T-helper 2 cell (primary cell): ENCODE measurements at regions not wholly inside any gene's neighbourhood (a gene's known extent, or its start where the extent isn't known, plus 50 kb on each side); places are given as distances from the start of the nearest gene placed in this dataset.
A peak's percentile ranks its signal among the peaks of the same experiment; 100 is the strongest.
"Not testable (repeated sequence)": the region's sequence is repeated elsewhere in the genome, so short reads cannot be mapped to it uniquely, and the experiment has no call there.

ENCODE experiments used
- DNase-seq, 5 experiments: peaks; one replicate each; pipeline versions ENCODE4 v3.0.0 to v3.0.0-alpha.2; 2012 to 2022

GRCh38 chr4:67412153-67412712 is 133.1 kb downstream of the CENPC start:
- not testable (repeated sequence) for DNase-seq

GRCh38 chr4:67403342-67403741 is 142.0 kb downstream of the CENPC start:
- no peak for DNase-seq

GRCh38 chr4:67401902-67402301 is 143.4 kb downstream of the CENPC start:
- no peak for DNase-seq

- no peak for DNase-seq
Observed at GRCh38 chr4:67397931-67398330, 147.4 kb downstream of the CENPC start.

GRCh38 chr4:67397031-67397430 is 148.3 kb downstream of the CENPC start:
- DNase-seq: no peak

- no peak for DNase-seq
Observed at GRCh38 chr4:67396008-67396407, 149.3 kb downstream of the CENPC start.

GRCh38 chr4:67394879-67395278 is 150.4 kb downstream of the CENPC start:
- no peak for DNase-seq

- peak in 1 of 5 experiments; percentile 17 for DNase-seq
Observed at GRCh38 chr4:67393699-67394281, 151.5 kb downstream of the CENPC start.

GRCh38 chr4:67393007-67393406 is 152.3 kb downstream of the CENPC start:
- no peak for DNase-seq

GRCh38 chr4:67381406-67381804 is 163.9 kb downstream of the CENPC start:
- not testable (repeated sequence) for DNase-seq

- not testable (repeated sequence) for DNase-seq
Observed at GRCh38 chr4:67380702-67381405, 164.4 kb downstream of the CENPC start.

GRCh38 chr4:67380154-67380553 is 165.1 kb downstream of the CENPC start:
- DNase-seq: no peak

GRCh38 chr4:67375291-67375690 is 170.0 kb downstream of the CENPC start:
- DNase-seq: no peak

GRCh38 chr4:67371615-67372014 is 173.7 kb downstream of the CENPC start:
- no peak for DNase-seq

- DNase-seq: no peak
Observed at GRCh38 chr4:67366311-67366861, 178.9 kb downstream of the CENPC start.

GRCh38 chr4:67365661-67366245 is 179.6 kb downstream of the CENPC start:
- no peak for DNase-seq

GRCh38 chr4:67355806-67356205 is 189.5 kb downstream of the CENPC start:
- no peak for DNase-seq

- DNase-seq: no peak
Observed at GRCh38 chr4:67346654-67347053, 198.6 kb downstream of the CENPC start.

GRCh38 chr4:67344594-67345380 is 200.5 kb downstream of the CENPC start:
- DNase-seq: no peak

GRCh38 chr4:67343199-67343598 is 202.1 kb downstream of the CENPC start:
- DNase-seq: no peak

- no peak for DNase-seq
Observed at GRCh38 chr4:67342291-67342690, 203.0 kb downstream of the CENPC start.

- no peak for DNase-seq
Observed at GRCh38 chr4:67333664-67334063, 211.6 kb downstream of the CENPC start.

- no peak for DNase-seq
Observed at GRCh38 chr4:67332627-67333026, 212.7 kb downstream of the CENPC start.
